Upper lobe of left lung (tissue), 6 donors: ENCODE measurements at regions not wholly inside any gene's neighbourhood (a gene's known extent, or its start where the extent isn't known, plus 50 kb on each side); places are given as distances from the start of the nearest gene placed in this dataset.
A peak's percentile ranks its signal among the peaks of the same experiment; 100 is the strongest.

Experiments
- ATAC-seq, 2 donors: fragments of 200-7000 bp; cut with Tn5 transposase; one replicate each; pipeline ENCODE4 v1.9.1; 2022; ENCODE audit warnings: mild to moderate bottlenecking in 2 of 2, moderate library complexity in 2 of 2; ENCODE audit not compliant: low FRiP score in 2 of 2
- DNase-seq, 2 donors: peaks; one replicate each; pipeline ENCODE4 v3.0.0-alpha.2; 2019 to 2020
- H3K27ac ChIP-seq, 4 donors: fragments of 200-600 bp; sonication (generic); one replicate each; pipeline ENCODE4 v1.5.1; 2016 to 2019
- H3K27me3 ChIP-seq, 4 donors: fragments of 200-600 bp; sonication (generic); one replicate each; pipeline ENCODE4 v1.5.1; 2017 to 2019
- H3K36me3 ChIP-seq, 4 donors: fragments of 200-600 bp; sonication (generic); one replicate each; pipeline ENCODE4 v1.5.1; 2016 to 2019
- H3K4me1 ChIP-seq, 4 donors: fragments of 200-600 bp; sonication (generic); one replicate each; pipeline ENCODE4 v1.5.1; 2018 to 2019
- H3K4me3 ChIP-seq, 4 donors: fragments of 200-600 bp; sonication (generic); one replicate each; pipeline ENCODE4 v1.5.1; 2017 to 2019; ENCODE audit warnings: mild to moderate bottlenecking in 2 of 4, moderate library complexity in 1 of 4
- H3K9me3 ChIP-seq, 4 donors: fragments of 200-600 bp; sonication (generic); one replicate each; pipeline ENCODE4 v1.5.1; 2018 to 2019
- EP300 ChIP-seq, 4 donors: sonication (generic); formaldehyde crosslinking; IDR thresholded peaks; one replicate each; pipeline ENCODE4 v1.5.1; 2017; ENCODE audit warnings: antibody characterized with exemption in 4 of 4, control low read depth in 2 of 4
- POLR2A ChIP-seq, 4 donors: fragments of 450-650 bp; IDR thresholded peaks; one replicate each; pipeline ENCODE4 v1.5.1; 2016 to 2017; ENCODE audit warnings: antibody characterized with exemption in 4 of 4, mild to moderate bottlenecking in 2 of 4
- POLR2AphosphoS5 ChIP-seq, 2 donors: sonication (generic); formaldehyde crosslinking; IDR thresholded peaks; one replicate each; pipeline ENCODE4 v1.5.1; 2017; ENCODE audit warnings: antibody characterized with exemption in 2 of 2
- WGBS, 2 donors: methylation state at CpG; one replicate each; pipeline ENCODE4 v1.1.5; 2017 to 2018; 5-methylcytosine and 5-hydroxymethylcytosine counted together
- TF ChIP-seq, protein P1 (sequence below), 6 experiments: fragments of 450-650 bp in 4 of 6; fragments of 200-600 bp in 2 of 6; sonication (generic) in 2 of 6; IDR thresholded peaks; one replicate each; pipeline ENCODE4 v1.5.1; 2016 to 2019; ENCODE audit warnings: antibody characterized with exemption in 6 of 6
- donor health status: DM: no; HTN: no; CAD: no; lungs with moderate emphysema.
- donor health status: DM: no; HTN: yes; CAD: no; lungs with severe emphysema.

DNA sequence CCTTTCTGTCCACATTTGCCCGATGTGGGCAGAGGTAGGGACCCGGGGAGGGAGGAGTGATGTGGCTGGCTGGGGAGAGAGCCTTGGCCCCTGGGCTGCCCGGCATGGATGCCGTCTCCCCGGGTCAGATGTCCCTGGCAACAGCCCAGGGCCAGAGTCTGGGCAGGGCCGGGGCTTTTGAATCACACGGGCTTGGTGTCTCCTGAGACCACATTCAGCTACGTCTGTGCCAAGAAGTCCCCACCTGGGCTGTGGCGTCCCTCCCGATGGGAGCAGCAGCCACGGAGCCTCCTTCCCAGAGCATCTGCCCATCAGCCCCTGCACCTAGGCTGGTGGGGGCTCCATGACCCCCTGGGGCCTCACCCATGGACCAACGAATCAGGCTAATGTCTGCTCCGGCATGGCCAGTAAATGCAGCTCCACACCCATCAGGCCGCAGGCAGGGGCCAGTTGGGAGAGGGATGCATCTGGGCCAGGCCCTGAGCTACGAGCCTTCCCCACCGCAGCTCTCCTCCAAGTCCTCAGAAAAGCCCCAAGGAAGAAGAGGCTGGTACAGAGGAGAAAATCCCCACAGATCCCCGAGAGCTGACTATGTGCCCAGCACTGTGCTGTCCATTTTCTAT is 109.4 kb downstream of the RFLNA start:
- DNase-seq (peak in 1 of 2 donors; percentile 71), ATAC-seq (peak in 1 of 2 donors; percentile 18)
- Histone ChIP-seq H3K27ac (peak overlapping the region in 3 of 4 donors; percentile 39 to 72 (median 52)), H3K27me3 (no peaks in the 10 kb centered on the region), H3K4me1 (peaks cover 22 to 29% (median 26%) of the 10 kb centered on the region in 4 donors), H3K4me3 (no peak overlapping the region), H3K36me3 (peaks cover 18 to 79% (median 51%) of the 10 kb centered on the region in 4 donors), H3K9me3 (no peaks in the 10 kb centered on the region)
- 83 to 87% methylated on average over 6 to 17 of the region's 17 CpGs for WGBS, 2 donors
- TF ChIP-seq POLR2AphosphoS5 (IDR thresholded peaks at IDR 0.05): no peak
- TF ChIP-seq POLR2A (IDR thresholded peaks at IDR 0.05): no peak
- TF ChIP-seq, protein P1, sequence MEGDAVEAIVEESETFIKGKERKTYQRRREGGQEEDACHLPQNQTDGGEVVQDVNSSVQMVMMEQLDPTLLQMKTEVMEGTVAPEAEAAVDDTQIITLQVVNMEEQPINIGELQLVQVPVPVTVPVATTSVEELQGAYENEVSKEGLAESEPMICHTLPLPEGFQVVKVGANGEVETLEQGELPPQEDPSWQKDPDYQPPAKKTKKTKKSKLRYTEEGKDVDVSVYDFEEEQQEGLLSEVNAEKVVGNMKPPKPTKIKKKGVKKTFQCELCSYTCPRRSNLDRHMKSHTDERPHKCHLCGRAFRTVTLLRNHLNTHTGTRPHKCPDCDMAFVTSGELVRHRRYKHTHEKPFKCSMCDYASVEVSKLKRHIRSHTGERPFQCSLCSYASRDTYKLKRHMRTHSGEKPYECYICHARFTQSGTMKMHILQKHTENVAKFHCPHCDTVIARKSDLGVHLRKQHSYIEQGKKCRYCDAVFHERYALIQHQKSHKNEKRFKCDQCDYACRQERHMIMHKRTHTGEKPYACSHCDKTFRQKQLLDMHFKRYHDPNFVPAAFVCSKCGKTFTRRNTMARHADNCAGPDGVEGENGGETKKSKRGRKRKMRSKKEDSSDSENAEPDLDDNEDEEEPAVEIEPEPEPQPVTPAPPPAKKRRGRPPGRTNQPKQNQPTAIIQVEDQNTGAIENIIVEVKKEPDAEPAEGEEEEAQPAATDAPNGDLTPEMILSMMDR (IDR thresholded peaks at IDR 0.05): no peak
- TF ChIP-seq EP300 (IDR thresholded peaks at IDR 0.05): no peak

DNA sequence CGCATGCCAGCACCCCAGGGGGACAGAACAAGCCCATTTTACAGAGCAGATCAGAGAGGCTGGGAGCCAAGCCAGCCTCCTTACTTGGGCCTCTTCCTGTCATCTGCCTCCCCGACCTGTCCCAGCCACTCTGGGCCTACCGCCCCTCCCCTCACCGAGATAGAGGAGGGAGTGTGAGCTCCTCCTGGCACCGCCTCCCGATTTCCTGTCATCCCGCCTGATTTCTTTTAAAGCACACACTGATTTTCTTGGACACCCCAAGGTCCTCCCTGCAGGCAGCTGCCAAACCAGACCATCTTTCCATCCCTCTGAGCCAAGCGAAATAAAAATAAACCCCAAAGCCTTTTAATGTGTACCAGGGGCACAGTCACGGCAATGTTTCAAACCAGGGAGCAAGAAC is 108.4 kb downstream of the RFLNA start:
- H3K27me3 ChIP-seq: no peaks in the 10 kb centered on the region
- peak overlapping the region in 3 of 4 donors; percentile 43 to 72 (median 52) for H3K27ac ChIP-seq
- peaks cover 16 to 79% (median 55%) of the 10 kb centered on the region in 4 donors for H3K36me3 ChIP-seq
- no peak overlapping the region for H3K4me3 ChIP-seq
- ATAC-seq (no peak), DNase-seq (no peak)
- H3K9me3 ChIP-seq: no peaks in the 10 kb centered on the region
- TF ChIP-seq POLR2A (IDR thresholded peaks at IDR 0.05): no peak
- TF ChIP-seq, protein P1 (IDR thresholded peaks at IDR 0.05): no peak
- no peak for TF ChIP-seq EP300 (IDR thresholded peaks at IDR 0.05)
- TF ChIP-seq POLR2AphosphoS5 (IDR thresholded peaks at IDR 0.05): peak in 1 of 2 donors; percentile 23
- peaks cover 29 to 39% (median 33%) of the 10 kb centered on the region in 4 donors for H3K4me1 ChIP-seq
- 64 to 69% methylated on average over 9 of the region's 9 CpGs for WGBS, 2 donors

DNA sequence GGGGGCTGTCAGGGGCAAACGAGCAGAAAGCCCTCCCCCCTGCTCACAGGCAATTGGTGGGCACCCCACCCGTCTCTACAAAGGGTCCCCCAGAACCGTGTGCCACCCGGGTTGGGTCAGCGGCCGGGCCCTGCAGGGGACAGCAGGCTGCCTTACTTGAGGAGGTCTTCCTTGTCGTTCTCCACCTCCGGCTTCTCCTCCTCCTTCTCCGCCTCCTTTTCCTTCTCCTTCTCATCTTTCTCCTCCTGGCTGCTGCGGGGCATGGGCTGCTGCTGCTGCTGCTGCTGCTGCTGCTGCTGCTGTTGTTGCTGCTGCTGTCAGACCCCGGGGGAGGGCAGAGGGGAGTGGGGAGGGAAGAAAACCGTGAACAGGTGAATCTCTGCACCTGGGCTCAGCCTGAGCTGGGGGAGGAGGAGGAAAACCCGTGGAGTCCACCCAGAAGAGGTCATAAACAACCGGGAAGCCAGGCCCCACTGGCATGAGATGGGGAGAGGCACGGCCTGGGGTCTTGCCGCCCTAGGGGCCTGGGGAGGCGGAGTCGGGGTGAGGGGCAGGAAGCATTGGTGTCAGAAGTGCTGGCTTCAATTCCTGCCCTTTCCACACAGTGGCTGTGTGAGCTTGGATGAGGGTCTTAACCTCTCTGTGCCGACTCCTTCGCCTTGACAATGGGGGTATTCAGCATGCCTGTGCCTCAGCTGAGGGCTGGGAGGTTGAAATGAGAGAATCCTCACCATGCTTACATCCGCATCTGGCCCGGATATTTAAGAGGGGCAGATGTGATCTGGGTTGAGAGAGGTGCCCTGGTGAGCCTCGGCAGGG is 107.6 kb downstream of the RFLNA start:
- DNase-seq (peak in 1 of 2 donors; percentile 79), ATAC-seq (no peak)
- Histone ChIP-seq H3K4me1 (peaks cover 37 to 45% (median 41%) of the 10 kb centered on the region in 4 donors), H3K27me3 (no peaks in the 10 kb centered on the region), H3K9me3 (no peaks in the 10 kb centered on the region), H3K4me3 (no peak overlapping the region), H3K27ac (peak overlapping the region in 3 of 4 donors; percentile 43 to 72 (median 52)), H3K36me3 (peaks cover 16 to 81% (median 60%) of the 10 kb centered on the region in 4 donors)
- TF ChIP-seq, protein P1 (IDR thresholded peaks at IDR 0.05): no peak
- TF ChIP-seq EP300 (IDR thresholded peaks at IDR 0.05) (no peak), POLR2A (IDR thresholded peaks at IDR 0.05) (no peak), POLR2AphosphoS5 (IDR thresholded peaks at IDR 0.05) (no peak)
- WGBS, 2 donors: 77 to 84% methylated on average over 19 to 23 of the region's 23 CpGs

DNA sequence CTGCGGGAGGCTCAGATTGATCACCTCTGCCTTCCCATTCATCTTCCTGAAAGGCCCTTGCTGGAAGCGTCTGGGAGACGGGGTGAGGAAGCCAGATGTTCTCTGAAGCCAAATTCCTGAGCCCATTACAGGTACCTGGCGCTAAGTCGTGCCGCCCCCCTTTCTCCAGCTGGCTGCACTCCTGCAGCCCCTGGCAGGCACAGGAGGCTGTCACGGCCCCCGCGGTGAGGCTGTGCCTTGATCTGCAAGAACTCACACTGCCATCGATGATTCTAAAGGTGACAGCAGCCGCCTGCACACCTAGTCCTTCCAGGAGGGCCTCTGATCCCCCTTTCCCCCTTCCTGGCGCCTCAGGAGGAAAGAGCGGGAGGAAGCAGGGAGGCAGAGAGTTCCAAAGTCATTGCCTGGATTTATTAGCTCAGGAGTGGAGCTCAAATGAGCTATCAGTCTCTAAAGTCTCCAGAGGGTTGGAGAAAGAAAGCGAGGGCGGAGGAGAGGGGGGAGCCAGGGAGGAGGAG is 106.9 kb downstream of the RFLNA start:
- no peak overlapping the region for H3K27ac ChIP-seq
- DNase-seq: peak in 1 of 2 donors; percentile 69
- peaks cover 16 to 79% (median 62%) of the 10 kb centered on the region in 4 donors for H3K36me3 ChIP-seq
- ATAC-seq: no peak
- no peak overlapping the region for H3K4me3 ChIP-seq
- TF ChIP-seq, protein P1 (IDR thresholded peaks at IDR 0.05): no peak
- no peak for TF ChIP-seq EP300 (IDR thresholded peaks at IDR 0.05)
- TF ChIP-seq POLR2AphosphoS5 (IDR thresholded peaks at IDR 0.05): no peak
- no peak for TF ChIP-seq POLR2A (IDR thresholded peaks at IDR 0.05)
- no peaks in the 10 kb centered on the region for H3K9me3 ChIP-seq
- H3K4me1 ChIP-seq: peaks cover 37 to 52% (median 46%) of the 10 kb centered on the region in 4 donors
- 87 to 89% methylated on average over 14 to 15 of the region's 15 CpGs for WGBS, 2 donors
- no peaks in the 10 kb centered on the region for H3K27me3 ChIP-seq
